Activated B cell treated with CpG ODN at 0.5 μM for 24 hours (primary cell): ENCODE measurements at regions not wholly inside any gene's neighbourhood (a gene's known extent, or its start where the extent isn't known, plus 50 kb on each side); places are given as distances from the start of the nearest gene placed in this dataset.

Experiments
- ATAC-seq: fragments of 200-7000 bp; cut with Tn5 transposase; one replicate; pipeline ENCODE4 v1.10.0; 2021; ENCODE audit warnings: low read depth, mild to moderate bottlenecking, moderate library complexity
- CTCF ChIA-PET: fragments of 350-600 bp; sonication (Branson Sonifier 250); formaldehyde crosslinking; loops from one replicate; lab custom pipeline; 2021; ENCODE audit warnings: antibody characterized with exemption; lab: Charles Lee
- POLR2A ChIA-PET: fragments of 350-600 bp; sonication (Branson Sonifier 250); formaldehyde crosslinking; loops from one replicate; lab custom pipeline; 2021; ENCODE audit warnings: antibody characterized with exemption; lab: Charles Lee
- DNase-seq: peaks from one replicate; pipeline ENCODE4 v3.0.0; 2022
- H3K27ac Mint-ChIP-seq: one replicate; pipeline ENCODE4 v1.8.0; 2020; ENCODE audit warnings: mixed read lengths
- H3K27me3 Mint-ChIP-seq: one replicate; pipeline ENCODE4 v1.8.0; 2021; ENCODE audit warnings: mixed read lengths
- H3K36me3 Mint-ChIP-seq: one replicate; pipeline ENCODE4 v1.8.0; 2021; ENCODE audit warnings: low read depth, mixed read lengths
- H3K4me1 Mint-ChIP-seq: one replicate; pipeline ENCODE4 v1.8.0; 2021; ENCODE audit warnings: mixed read lengths
- H3K4me3 Mint-ChIP-seq: one replicate; pipeline ENCODE4 v1.8.0; 2020; ENCODE audit warnings: mild to moderate bottlenecking, mixed read lengths
- H3K9me3 Mint-ChIP-seq: one replicate; pipeline ENCODE4 v1.8.0; 2020; ENCODE audit warnings: mixed read lengths
- intact Hi-C: fragments of 100-400 bp; cut with micrococcal nuclease; formaldehyde crosslinking; loops from one replicate; pipeline ENCODE4 v1.15.1; 2024
- TF ChIP-seq, protein P1 (sequence below): fragments of 200-600 bp; IDR thresholded peaks from one replicate; pipeline ENCODE4 v1.8.0; 2022; ENCODE audit warnings: antibody characterized with exemption, mild to moderate bottlenecking

DNA sequence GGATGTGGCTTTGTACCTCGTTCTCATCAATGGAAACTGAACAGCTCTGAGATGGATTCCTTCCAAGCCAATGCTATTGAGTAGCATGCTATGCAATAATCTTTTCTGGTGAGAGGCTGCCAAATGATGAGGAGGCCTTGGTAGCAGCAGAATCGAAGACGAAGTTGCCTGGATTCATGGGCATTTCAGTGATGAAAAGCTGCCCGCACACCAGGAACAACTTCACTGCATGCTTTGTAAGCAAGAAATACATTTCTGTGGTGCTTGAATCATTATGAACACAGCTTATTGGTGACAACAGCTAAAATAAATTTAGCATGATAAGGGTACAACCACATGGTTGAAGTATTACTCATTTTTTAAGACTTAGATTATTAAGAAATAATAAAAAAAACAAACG, 246.8 kb upstream of the ROBO1 start:
- TF ChIP-seq, protein P1, sequence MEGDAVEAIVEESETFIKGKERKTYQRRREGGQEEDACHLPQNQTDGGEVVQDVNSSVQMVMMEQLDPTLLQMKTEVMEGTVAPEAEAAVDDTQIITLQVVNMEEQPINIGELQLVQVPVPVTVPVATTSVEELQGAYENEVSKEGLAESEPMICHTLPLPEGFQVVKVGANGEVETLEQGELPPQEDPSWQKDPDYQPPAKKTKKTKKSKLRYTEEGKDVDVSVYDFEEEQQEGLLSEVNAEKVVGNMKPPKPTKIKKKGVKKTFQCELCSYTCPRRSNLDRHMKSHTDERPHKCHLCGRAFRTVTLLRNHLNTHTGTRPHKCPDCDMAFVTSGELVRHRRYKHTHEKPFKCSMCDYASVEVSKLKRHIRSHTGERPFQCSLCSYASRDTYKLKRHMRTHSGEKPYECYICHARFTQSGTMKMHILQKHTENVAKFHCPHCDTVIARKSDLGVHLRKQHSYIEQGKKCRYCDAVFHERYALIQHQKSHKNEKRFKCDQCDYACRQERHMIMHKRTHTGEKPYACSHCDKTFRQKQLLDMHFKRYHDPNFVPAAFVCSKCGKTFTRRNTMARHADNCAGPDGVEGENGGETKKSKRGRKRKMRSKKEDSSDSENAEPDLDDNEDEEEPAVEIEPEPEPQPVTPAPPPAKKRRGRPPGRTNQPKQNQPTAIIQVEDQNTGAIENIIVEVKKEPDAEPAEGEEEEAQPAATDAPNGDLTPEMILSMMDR, result no peak
- Mint-ChIP-seq H3K4me3 (no peak overlapping the region), H3K36me3 (no peaks in the 10 kb centered on the region), H3K27ac (no peak overlapping the region), H3K27me3 (no peaks in the 10 kb centered on the region), H3K4me1 (no peaks in the 10 kb centered on the region), H3K9me3 (peaks cover 1% of the 10 kb centered on the region)
- no peak for DNase-seq
- POLR2A ChIA-PET, result no interaction called here
- CTCF ChIA-PET, result no interaction called here
- ATAC-seq, result no peak
- intact Hi-C loops, result no loop called here

DNA sequence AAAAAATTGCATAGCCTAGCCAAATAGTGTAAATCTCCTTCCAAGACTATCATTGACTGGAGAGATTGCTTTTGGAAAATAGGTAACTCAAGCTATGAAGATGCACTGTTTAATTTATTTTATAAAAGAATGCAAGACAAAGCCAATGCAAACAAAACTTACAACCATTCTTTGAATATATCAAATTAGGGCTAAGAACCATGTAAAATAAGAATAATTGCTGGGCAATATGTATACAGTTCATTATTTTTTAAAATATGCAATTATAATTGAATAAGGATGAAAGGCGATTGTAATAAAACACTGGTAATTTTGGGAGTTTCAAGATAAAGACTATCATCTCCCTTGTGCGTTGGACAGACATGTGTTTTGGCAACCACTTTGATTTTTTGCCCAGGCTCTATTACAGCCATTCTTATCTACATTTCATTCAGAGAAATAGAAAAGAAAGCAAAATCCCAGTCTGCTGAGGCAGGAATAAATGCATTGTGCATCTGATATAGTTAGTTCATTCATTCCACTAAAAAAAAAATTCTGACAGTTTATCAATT, 242.3 kb upstream of the ROBO1 start:
- ATAC-seq, result no peak
- Mint-ChIP-seq H3K36me3 (no peaks in the 10 kb centered on the region), H3K4me1 (no peaks in the 10 kb centered on the region), H3K27ac (no peak overlapping the region), H3K27me3 (no peaks in the 10 kb centered on the region), H3K9me3 (no peaks in the 10 kb centered on the region), H3K4me3 (no peak overlapping the region)
- TF ChIP-seq, protein P1, result no peak
- CTCF ChIA-PET, result no interaction called here
- intact Hi-C loops, result no loop called here
- POLR2A ChIA-PET, result no interaction called here
- no peak for DNase-seq

DNA sequence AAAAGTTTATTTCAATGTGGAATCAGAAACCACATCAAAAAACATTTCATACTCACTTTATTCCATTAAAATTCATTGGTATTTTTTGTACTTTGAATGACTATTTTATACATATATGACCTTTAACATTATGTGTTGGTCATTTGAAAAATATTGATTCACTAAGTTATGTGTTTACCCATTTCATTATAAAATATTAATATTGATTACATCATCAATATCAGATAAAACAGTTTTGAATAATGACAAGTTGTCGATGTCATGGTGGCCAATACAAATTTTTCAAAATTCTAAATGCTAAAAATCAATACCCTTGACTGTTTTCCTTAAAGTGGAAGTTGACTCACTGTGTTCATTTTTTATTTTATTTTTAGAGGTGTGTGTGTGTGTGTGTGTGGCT, 239.7 kb upstream of the ROBO1 start:
- no peak for ATAC-seq
- POLR2A ChIA-PET, result no interaction called here
- TF ChIP-seq, protein P1, result no peak
- no peak for DNase-seq
- no peaks in the 10 kb centered on the region for H3K4me1 Mint-ChIP-seq
- H3K9me3 Mint-ChIP-seq, result no peaks in the 10 kb centered on the region
- H3K27me3 Mint-ChIP-seq, result no peaks in the 10 kb centered on the region
- H3K27ac Mint-ChIP-seq, result no peak overlapping the region
- CTCF ChIA-PET, result no interaction called here
- H3K36me3 Mint-ChIP-seq, result no peaks in the 10 kb centered on the region
- no peak overlapping the region for H3K4me3 Mint-ChIP-seq
- intact Hi-C loops, result no loop called here

DNA sequence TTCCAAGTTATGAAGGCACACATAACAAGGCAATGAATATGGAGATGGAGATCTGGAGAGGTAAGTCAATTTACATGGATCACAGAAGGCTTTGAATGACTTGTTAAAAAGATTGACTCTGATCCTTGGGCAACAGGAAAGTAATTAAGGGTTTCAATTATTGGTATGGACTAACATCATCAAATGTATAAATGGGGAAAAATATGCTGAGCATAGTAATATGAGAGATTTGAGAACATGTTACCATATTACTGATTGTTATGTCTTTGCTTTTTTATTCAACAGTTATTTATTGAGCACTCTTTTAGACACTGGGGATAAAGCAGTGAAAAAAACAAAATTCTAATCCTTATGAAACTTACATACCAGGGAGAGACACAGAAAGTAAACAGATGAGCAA, 238.5 kb upstream of the ROBO1 start:
- intact Hi-C loops, result no loop called here
- TF ChIP-seq, protein P1, result no peak
- no peaks in the 10 kb centered on the region for H3K36me3 Mint-ChIP-seq
- DNase-seq (no peak), ATAC-seq (no peak)
- ChIA-PET POLR2A (no interaction called here), CTCF (no interaction called here)
- no peak overlapping the region for H3K4me3 Mint-ChIP-seq
- H3K4me1 Mint-ChIP-seq, result no peaks in the 10 kb centered on the region
- H3K27me3 Mint-ChIP-seq, result no peaks in the 10 kb centered on the region
- no peaks in the 10 kb centered on the region for H3K9me3 Mint-ChIP-seq
- H3K27ac Mint-ChIP-seq, result no peak overlapping the region

DNA sequence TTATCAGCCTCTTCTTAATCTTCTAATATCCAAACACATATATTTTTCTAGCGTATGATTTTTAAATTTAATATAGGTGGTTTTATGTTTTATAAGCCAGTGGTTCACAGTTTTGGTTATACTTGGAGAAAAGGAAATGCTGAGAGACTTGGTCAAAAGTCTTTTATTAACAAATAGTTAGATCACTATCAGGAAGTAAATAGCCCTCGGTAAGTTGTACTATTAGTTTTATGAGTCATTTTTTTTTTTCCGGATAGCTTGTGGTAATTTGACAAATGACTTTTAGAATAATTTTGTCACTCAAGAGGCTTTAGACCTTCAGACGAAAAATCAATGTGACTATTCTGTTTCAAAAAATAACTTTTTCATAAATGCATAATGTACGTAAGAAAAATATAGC, 232.2 kb upstream of the ROBO1 start:
- no peaks in the 10 kb centered on the region for H3K27me3 Mint-ChIP-seq
- ATAC-seq, result no peak
- no peak for DNase-seq
- TF ChIP-seq, protein P1, result no peak
- H3K4me1 Mint-ChIP-seq, result no peaks in the 10 kb centered on the region
- intact Hi-C loops, result no loop called here
- CTCF ChIA-PET, result no interaction called here
- H3K4me3 Mint-ChIP-seq, result no peak overlapping the region
- POLR2A ChIA-PET, result no interaction called here
- no peaks in the 10 kb centered on the region for H3K36me3 Mint-ChIP-seq
- no peaks in the 10 kb centered on the region for H3K9me3 Mint-ChIP-seq
- no peak overlapping the region for H3K27ac Mint-ChIP-seq
